GM18498 (cell line): ENCODE measurements at regions not wholly inside any gene's neighbourhood (a gene's known extent, or its start where the extent isn't known, plus 50 kb on each side); places are given as distances from the start of the nearest gene placed in this dataset.
"Not testable (repeated sequence)": the region's sequence is repeated elsewhere in the genome, so short reads cannot be mapped to it uniquely, and the experiment has no call there.

Source experiments
- ATAC-seq: cut with Tn5 transposase; IDR thresholded peaks from one replicate; pipeline ENCODE4 v1.9.1; 2021; ENCODE audit warnings: mild to moderate bottlenecking, moderate library complexity; ENCODE audit not compliant: unreplicated experiment

DNA sequence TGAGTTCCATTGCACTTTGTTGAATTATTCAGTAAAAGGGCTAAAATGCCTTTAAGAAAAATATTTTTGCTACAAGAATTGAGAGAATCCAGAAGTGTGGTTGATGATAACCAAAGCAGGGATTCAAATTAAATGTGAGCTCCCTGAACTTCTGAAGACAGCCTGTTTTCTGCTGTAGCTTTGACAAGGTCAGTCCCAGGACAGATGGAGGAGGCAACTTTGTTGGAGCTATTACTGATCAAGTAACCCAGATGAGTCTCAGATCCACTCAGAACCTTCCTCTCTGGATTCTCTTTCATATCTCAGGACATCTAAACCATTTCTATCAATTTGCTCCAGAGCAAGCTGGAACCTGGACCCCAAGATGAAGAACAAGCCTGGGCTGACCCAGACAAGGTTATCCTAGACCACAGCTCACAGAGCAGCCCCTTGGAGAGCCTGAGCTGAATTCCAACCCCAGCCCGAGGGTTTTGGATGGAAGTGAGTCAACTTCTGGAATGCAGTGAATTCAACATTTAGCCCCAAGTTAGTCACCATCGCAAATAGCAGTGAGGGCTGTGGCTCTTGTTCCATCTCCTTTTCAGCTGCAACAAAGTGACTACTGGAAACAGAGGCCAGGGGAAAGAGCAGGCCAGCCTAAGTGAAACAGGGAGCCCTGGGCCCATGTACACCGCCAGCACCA, 137.8 kb upstream of the TSC22D1 start:
- no peak for ATAC-seq

DNA sequence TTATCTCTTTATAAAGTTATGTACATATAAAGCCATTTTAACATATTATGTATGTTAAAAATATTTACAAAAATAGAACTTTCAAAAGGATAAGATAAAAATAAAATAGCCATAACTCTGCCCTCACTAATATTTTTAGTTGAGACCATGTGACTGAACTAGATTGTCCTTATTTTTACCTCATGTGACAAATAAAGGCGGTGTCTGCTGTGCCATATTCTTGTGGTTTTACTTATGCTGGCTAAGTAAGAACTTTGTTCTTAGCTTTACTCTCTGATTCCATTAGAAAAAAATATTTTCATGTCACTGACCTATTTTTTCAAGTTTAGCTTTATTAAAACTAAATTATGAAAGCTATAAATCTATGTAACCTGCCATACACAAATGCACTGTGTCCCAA, 135.6 kb upstream of the TSC22D1 start:
- no peak for ATAC-seq

GRCh38 chr13:44710576-44710975, 134.4 kb upstream of the TSC22D1 start:
- peak; percentile 48 for ATAC-seq

DNA sequence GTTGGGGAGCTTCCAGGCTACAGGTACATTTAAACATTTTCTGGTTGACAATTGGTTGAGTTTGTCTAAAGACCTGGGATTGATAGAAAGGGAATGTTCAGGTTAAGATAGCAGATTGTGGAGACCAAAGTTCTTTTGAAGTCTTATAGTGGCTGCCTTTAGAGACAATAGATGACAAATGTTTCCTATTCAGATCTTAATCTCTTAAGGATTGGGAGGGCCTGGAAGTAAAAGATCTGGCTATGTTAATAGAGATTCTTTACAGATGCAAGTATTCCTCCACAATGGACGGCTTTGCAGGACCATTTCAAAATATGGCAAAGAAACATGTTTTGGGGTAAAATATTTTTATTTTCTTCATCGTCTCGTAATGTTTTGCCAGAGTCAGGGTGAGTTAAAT, 128.7 kb upstream of the TSC22D1 start:
- not testable (repeated sequence) for ATAC-seq

GRCh38 chr13:44703371-44703770, 127.2 kb upstream of the TSC22D1 start:
- no peak for ATAC-seq

DNA sequence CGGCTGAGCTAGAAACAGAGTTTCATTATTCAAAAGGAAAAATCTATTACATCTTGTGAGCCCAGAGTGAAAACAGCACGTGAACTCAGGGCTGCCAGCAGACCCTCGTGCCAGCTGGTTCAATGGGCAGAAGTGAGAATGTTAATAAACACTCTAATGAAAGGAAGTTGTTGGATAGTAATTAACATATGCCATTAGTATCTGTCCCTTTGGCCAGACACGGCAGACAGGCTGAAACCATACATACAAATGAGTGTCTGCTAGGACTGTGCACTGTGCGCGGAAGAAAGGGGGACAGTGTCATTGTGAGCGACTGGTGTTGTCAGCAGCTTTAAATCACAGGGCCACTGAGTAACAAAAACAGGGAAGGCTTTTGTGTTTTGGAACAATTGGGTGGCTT, 121.9 kb upstream of the TSC22D1 start:
- ATAC-seq: no peak

DNA sequence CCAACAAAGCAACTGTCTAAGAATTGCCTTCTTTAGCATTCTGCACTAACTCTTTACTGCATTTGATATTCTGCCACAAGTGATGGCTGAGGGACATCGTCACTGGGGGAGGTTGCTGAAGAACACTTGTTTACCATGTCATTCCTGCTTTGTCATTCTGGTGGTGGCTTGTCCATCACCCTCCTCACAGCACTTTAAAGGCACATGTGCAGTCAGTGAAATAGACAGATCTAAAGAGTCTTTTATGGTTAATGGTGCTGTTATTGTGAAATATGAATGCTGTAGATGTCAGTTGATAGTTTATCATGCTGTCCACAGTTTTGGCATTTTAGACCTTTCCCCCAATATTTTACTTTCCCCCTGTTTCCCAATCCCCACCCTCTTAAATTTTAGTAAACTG, 120.9 kb upstream of the TSC22D1 start:
- ATAC-seq: no peak

DNA sequence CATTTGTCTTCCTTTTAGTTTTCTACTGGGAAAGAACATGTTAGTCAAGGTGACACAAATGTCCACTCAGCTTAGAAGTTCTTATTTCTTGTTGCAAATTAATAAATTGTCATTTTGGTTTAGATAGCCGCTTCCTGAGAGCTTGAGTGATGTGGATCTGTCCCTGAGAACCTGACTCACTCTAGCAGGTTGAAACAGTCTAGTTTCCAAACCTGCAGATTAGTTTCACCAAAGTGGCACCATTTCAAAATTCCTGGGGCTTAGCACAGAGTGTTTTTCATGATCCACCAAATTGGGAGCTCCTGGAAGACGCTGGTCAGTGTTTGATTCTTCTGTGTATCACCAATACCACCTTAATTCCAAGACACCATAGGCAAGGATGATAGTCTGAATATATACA, 119.4 kb upstream of the TSC22D1 start:
- ATAC-seq: no peak

DNA sequence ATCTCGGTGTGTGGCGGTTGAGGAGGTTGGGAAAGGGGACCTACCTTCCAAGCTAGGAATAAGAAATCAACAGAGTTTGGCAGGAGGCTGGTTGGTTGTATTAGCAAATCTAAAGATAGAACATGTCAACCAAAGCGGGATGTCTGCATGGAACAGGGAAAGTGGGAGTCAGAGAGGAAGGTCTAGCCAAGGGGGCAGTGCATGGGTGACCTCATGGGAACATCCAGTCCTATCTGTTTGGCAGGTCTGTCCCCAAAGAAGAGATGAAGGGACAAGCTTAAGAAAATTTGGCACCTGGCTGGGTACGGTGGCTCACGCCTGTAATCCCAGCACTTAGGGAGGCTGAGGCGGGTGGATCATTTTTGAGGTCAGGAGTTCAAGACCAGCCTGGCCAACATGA, 118.7 kb upstream of the TSC22D1 start:
- ATAC-seq: no peak

DNA sequence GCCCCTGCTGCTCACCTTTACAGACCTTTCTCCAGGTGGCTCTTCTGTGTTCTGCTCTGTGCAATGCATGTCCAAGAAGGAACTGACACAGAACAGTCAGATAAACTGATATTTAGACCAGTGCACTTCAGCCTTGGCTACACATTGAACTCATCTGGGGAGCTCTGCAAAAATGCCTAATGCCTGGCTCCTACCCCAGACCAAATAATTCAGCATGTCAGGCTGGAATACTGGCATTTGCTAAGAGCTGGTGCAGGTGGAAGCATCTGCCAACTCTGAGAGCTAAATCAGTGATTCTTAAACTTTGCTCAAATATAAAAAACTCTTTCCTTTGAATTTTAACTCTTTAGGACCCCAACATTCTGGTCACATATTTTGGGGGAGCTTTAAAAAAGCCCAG, 118.2 kb upstream of the TSC22D1 start:
- no peak for ATAC-seq

DNA sequence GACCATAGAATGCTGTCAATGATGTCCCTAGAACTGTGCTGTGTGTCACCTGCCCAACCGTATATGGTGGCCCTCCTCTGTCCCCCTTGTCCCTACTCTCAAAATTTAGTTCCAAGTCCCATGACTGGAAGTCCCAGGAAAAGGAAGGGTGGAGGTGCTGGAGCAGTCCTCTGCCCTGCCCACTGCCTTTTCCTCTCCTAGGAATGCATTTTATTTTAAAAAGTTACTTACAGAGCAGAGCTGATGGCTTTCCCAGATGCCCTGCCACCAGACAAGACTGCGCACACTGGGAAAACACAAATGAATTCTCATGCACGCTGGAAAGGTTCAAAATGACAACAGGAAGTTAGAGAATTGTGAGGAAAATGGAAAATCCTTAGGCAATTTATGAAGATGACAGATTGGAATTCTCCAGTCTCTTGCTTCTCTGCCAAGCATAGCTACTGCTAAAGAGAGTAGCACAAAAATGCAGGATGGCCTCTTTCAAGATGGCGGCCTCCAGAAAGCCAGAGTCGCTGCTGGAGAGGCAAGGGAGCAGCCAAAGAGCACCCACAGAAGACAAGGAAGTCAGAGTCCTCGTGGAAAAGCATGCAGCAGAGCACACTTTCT, 117.1 kb upstream of the TSC22D1 start:
- ATAC-seq: no peak

- no peak for ATAC-seq
Observed at GRCh38 chr13:44692173-44692713, 116.1 kb upstream of the TSC22D1 start.

DNA sequence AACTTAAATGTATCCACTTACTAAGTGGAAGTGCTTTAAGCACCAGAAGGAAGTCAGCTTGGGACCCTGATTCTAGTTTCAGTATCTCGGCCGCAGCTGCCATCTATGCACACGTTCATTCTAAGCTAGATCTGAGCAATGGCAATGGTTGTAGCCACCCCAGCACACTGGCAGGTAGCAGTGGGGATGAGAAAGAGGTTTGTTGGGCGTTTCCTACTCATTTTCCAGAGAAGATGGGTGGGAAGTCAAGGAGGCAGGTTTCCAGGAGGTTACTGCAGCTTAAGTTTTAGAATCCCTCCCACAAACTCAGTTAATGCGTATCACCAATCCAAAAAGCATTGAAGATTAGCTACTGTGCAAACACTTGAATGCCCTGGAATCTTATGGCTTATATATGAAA, 114.2 kb upstream of the TSC22D1 start:
- no peak for ATAC-seq

- no peak for ATAC-seq
Observed at GRCh38 chr13:44688652-44689051, 112.5 kb upstream of the TSC22D1 start.

DNA sequence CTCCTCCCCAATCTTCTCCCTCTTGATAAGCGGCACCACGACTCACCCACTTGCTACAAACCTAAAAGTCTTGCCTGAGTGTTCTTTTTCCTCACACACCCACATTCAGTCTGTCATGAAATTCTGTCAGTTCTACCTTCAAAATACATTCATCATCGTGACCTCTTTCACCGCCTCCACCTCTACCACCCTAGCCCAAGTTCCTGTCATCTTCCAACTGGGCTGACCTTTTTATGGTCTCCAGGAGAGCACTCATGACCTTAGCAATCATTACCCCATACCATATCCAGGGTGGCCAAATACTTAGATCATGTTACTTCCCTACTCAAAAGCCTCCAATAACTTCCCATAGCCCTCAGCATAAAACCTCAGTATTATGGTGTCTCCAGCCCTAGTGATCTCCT, 110.4 kb upstream of the TSC22D1 start:
- ATAC-seq: no peak

- ATAC-seq: no peak
Observed at GRCh38 chr13:44685641-44686040, 109.5 kb upstream of the TSC22D1 start.

- not testable (repeated sequence) for ATAC-seq
Observed at GRCh38 chr13:44682416-44682815, 106.3 kb upstream of the TSC22D1 start.

DNA sequence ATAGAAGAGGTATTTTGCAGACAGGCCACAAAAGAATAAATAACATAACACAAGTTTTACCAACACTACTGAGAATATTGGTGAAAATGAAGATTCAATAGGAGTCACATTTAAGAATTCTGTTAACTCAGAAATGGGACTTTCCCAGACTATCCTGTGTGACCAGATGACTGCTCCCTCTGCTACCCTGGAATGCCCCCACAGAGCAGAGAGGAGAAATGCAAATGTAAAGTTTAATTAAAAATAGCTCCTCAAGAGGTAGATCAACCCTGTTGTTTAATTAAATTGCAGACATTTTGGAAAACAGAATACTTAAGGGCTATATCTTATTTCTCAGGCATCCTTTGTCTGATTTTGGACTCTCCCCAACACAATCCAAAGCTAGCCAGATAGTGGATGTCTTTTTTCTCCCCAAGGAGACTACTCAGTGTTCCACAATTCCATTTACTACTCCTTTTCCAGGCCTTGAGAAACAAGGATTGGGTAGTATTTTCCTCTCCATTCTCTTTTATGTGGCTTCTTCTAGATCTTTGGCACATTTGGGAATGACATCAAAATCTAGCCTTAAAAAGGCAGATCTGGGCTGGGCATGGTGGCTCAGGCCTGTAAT, 104.7 kb upstream of the TSC22D1 start:
- ATAC-seq: no peak

DNA sequence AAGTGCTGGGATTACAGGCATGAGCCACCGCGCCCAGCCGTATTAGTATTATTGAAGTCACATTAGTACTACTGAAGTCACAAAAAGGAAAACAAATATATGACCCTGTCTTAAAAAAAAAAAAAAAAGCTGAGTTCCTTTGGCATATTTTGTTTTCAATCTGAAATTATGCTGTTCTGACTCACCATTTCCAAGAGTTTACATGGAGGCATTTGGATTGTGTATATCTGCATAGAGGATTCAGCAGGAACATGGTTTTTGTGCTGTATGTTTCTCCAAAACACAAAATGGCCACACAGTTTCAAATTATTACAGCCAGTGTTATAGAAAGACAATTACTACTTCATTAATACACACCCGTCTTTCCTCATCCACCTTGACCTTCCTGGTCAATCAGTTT, 103.5 kb upstream of the TSC22D1 start:
- ATAC-seq: no peak

- no peak for ATAC-seq
Observed at GRCh38 chr13:44678197-44678596, 102.1 kb upstream of the TSC22D1 start.

- ATAC-seq: no peak
Observed at GRCh38 chr13:44676534-44676933, 100.4 kb upstream of the TSC22D1 start.

DNA sequence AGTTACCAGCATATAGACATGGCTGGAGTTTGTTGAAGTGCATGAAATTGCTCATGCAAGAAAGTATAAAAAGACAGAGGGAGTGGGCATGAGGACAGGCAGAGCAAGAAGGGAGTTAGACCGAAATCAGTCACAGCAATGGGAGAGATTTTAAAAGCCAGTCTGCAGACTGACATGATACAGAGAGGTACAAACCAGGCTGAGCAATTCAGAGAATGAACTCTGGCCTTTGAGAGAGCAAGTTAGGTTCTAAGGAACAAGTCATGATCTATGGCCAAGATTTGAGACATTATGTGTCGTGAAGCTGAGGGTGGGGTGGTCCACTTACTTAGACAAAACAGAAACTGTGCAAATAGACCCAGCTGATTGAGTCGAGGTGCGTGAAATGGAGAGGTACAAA, 93.4 kb upstream of the TSC22D1 start:
- ATAC-seq: no peak
